Natural killer cell (primary cell): ENCODE measurements at regions not wholly inside any gene's neighbourhood (a gene's known extent, or its start where the extent isn't known, plus 50 kb on each side); places are given as distances from the start of the nearest gene placed in this dataset.

Experiments used
- ATAC-seq, 3 donors: fragments of 150-1000 bp in 2 of 3; fragments of 200-7000 bp in 1 of 3; cut with Tn5 transposase; 1 replicate in 1 of 3; 2 replicates in 2 of 3; pipeline ENCODE4 v1.10.0; 2021; ENCODE audit warnings: mild to moderate bottlenecking in 2 of 3, moderate library complexity in 2 of 3
- DNase-seq, 2 donors: peaks; one replicate each; pipeline versions ENCODE4 v3.0.0 to v3.0.0-alpha.2; 2013 to 2021; ENCODE audit warnings: mixed read lengths in 1 of 2
- H3K27ac ChIP-seq: one replicate; pipeline ENCODE4 v1.5.1; 2013; ENCODE audit warnings: mild to moderate bottlenecking, low read length
- H3K27me3 ChIP-seq: one replicate; pipeline ENCODE4 v1.6.1; 2013; ENCODE audit warnings: low read length; ENCODE audit not compliant: control insufficient read depth, insufficient read depth
- H3K36me3 ChIP-seq: one replicate; pipeline ENCODE4 v1.6.1; 2013; ENCODE audit warnings: low read length; ENCODE audit not compliant: control insufficient read depth, insufficient read depth
- H3K4me1 ChIP-seq: one replicate; pipeline ENCODE4 v1.6.1; 2013; ENCODE audit warnings: low read length; ENCODE audit not compliant: control insufficient read depth, insufficient read depth
- H3K4me3 ChIP-seq: one replicate; pipeline ENCODE4 v1.5.1; 2013; ENCODE audit warnings: low read length
- H3K9me3 ChIP-seq: one replicate; pipeline ENCODE4 v1.6.1; 2013; ENCODE audit warnings: low read length; ENCODE audit not compliant: control insufficient read depth, insufficient read depth
- H3K27ac Mint-ChIP-seq, 2 donors: one replicate each; pipeline ENCODE4 v1.8.0; 2022; ENCODE audit warnings: mild to moderate bottlenecking in 2 of 2, mixed read lengths in 2 of 2, moderate library complexity in 1 of 2
- H3K27me3 Mint-ChIP-seq, 2 donors: one replicate each; pipeline ENCODE4 v1.8.0; 2022; ENCODE audit warnings: low read depth in 2 of 2, mixed read lengths in 2 of 2
- H3K36me3 Mint-ChIP-seq: one replicate; pipeline ENCODE4 v1.8.0; 2022; ENCODE audit warnings: mixed read lengths
- H3K4me1 Mint-ChIP-seq, 2 donors: one replicate each; pipeline ENCODE4 v1.8.0; 2022; ENCODE audit warnings: mixed read lengths in 2 of 2
- H3K4me3 Mint-ChIP-seq: one replicate; pipeline ENCODE4 v1.8.0; 2022; ENCODE audit warnings: mild to moderate bottlenecking, moderate library complexity, mixed read lengths
- H3K9me3 Mint-ChIP-seq, 2 donors: one replicate each; pipeline ENCODE4 v1.8.0; 2022; ENCODE audit warnings: mixed read lengths in 2 of 2
- WGBS: methylation state at CpG from one replicate; pipeline ENCODE4 v1.1.7; 2013; ENCODE audit warnings: missing lambda C conversion rate; ENCODE audit not compliant: insufficient coverage; 5-methylcytosine and 5-hydroxymethylcytosine counted together
- intact Hi-C: fragments of 100-400 bp; cut with micrococcal nuclease; formaldehyde crosslinking; loops from one replicate; pipeline ENCODE4 v1.14.2; 2022
- TF ChIP-seq, protein P1 (sequence below): fragments of 200-600 bp; IDR thresholded peaks from one replicate; pipeline ENCODE4 v1.8.0; 2022; ENCODE audit warnings: antibody characterized with exemption

DNA sequence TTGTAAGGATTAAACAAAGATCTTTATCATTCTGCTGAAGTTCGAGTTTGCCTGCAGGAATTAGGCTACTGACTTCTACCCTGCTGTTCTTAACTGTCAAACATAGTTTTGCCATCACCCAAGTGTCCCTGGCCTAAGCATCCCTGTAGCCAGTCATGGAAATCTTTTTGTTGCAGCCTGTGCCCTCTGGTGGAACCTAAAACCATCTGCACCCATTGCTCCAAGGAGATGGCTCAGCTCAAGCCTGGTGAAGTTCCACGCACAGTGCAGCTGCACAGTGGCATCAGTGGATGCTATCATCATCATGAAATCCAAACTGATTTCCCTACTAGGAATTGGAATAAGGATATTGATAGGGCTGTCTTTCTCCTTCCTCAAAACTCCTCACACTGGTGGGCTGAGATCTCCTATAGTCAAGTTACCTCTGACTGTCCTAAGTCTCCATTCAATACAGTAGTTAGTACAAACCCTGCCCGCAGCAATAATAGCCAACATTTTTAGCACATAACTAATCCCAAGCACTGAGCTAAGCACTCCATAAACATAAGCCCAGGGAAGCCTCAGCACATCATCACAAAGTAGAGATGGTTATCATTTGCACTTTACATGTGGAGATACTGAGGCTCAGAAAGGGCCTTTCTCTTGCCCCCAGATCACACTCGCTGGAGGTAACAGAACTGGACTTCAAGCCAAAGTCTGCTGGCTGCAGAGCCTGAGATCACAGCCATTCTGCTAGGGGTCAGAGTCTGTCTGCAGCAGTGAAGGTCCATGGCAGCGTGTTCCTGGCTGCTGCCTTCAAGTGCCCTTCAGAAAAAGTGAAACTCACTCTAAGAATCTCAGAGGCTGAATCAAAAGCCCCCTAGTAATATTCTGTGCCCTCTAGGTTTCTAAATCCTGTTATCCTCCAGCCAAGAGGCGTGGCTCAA, 77.2 kb upstream of the MC3R start:
- no peak overlapping the region for H3K4me3 ChIP-seq
- no peaks in the 10 kb centered on the region for H3K9me3 ChIP-seq
- H3K36me3 Mint-ChIP-seq, result no peaks in the 10 kb centered on the region
- no peaks in the 10 kb centered on the region for H3K9me3 Mint-ChIP-seq
- no peaks in the 10 kb centered on the region for H3K4me1 ChIP-seq
- DNase-seq, result no peak
- ATAC-seq, result no peak
- no peaks in the 10 kb centered on the region for H3K4me1 Mint-ChIP-seq
- TF ChIP-seq, protein P1, sequence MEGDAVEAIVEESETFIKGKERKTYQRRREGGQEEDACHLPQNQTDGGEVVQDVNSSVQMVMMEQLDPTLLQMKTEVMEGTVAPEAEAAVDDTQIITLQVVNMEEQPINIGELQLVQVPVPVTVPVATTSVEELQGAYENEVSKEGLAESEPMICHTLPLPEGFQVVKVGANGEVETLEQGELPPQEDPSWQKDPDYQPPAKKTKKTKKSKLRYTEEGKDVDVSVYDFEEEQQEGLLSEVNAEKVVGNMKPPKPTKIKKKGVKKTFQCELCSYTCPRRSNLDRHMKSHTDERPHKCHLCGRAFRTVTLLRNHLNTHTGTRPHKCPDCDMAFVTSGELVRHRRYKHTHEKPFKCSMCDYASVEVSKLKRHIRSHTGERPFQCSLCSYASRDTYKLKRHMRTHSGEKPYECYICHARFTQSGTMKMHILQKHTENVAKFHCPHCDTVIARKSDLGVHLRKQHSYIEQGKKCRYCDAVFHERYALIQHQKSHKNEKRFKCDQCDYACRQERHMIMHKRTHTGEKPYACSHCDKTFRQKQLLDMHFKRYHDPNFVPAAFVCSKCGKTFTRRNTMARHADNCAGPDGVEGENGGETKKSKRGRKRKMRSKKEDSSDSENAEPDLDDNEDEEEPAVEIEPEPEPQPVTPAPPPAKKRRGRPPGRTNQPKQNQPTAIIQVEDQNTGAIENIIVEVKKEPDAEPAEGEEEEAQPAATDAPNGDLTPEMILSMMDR, result no peak
- no peaks in the 10 kb centered on the region for H3K36me3 ChIP-seq
- intact Hi-C loops, result no loop called here
- H3K4me3 Mint-ChIP-seq, result no peak overlapping the region
- H3K27ac ChIP-seq, result no peak overlapping the region
- no peaks in the 10 kb centered on the region for H3K27me3 ChIP-seq
- 68% methylated on average over 6 of the region's 6 CpGs for WGBS
- H3K27ac Mint-ChIP-seq, result no peak overlapping the region
- no peaks in the 10 kb centered on the region for H3K27me3 Mint-ChIP-seq

DNA sequence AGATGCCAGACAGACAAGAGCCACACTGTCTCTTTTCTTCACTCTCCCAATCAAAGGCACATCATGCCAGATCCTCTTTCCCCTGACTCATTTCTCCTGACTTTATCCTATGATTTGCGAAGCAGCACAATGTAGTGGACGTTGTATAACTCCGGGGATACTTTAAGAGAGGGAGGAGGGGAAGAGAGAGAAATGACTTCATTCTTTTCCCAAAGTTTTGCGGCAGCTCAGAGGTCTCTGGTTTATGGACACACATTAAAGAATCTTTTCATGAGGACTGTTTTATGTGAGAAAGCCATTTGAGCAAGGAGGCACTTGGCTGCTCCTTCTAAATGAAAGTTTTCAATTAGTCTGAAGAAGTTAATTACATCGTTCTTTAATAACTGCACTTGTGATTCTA, 75.1 kb upstream of the MC3R start:
- H3K4me3 ChIP-seq, result no peak overlapping the region
- WGBS, result 91% methylated on average over 3 of the region's 5 CpGs
- no peaks in the 10 kb centered on the region for H3K9me3 Mint-ChIP-seq
- no peaks in the 10 kb centered on the region for H3K36me3 ChIP-seq
- TF ChIP-seq, protein P1, result no peak
- H3K4me3 Mint-ChIP-seq, result no peak overlapping the region
- intact Hi-C loops, result no loop called here
- no peak overlapping the region for H3K27ac ChIP-seq
- H3K27me3 ChIP-seq, result no peaks in the 10 kb centered on the region
- H3K4me1 Mint-ChIP-seq, result no peaks in the 10 kb centered on the region
- no peaks in the 10 kb centered on the region for H3K4me1 ChIP-seq
- no peaks in the 10 kb centered on the region for H3K36me3 Mint-ChIP-seq
- no peak overlapping the region for H3K27ac Mint-ChIP-seq
- no peak for DNase-seq
- ATAC-seq, result no peak
- H3K9me3 ChIP-seq, result peaks cover 2% of the 10 kb centered on the region
- H3K27me3 Mint-ChIP-seq, result peaks cover 0 to 9% of the 10 kb centered on the region in 2 donors

DNA sequence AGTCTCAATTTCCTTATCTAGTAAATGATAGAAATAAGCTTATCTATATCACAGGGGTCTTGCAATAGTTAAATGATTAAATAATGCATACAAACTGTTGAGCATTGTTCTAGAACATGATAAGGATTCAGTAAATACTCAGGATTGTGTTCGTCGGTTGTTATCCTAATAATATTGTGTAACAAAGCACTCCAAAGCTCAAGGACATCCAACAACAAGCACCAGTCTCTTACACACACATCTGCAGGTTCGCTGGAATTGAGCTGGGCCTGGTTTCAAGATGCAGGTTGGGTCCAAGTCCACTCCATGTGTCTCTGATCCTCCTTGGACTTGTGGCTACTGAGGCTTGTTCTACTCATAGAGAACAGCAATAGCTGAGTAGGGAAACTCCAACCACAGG, 74.1 kb upstream of the MC3R start:
- Histone ChIP-seq H3K27ac (no peak overlapping the region), H3K9me3 (peaks cover 3% of the 10 kb centered on the region), H3K4me3 (no peak overlapping the region), H3K4me1 (no peaks in the 10 kb centered on the region), H3K36me3 (no peaks in the 10 kb centered on the region), H3K27me3 (no peaks in the 10 kb centered on the region)
- TF ChIP-seq, protein P1, result no peak
- Mint-ChIP-seq H3K9me3 (no peaks in the 10 kb centered on the region), H3K27ac (no peak overlapping the region), H3K27me3 (peaks cover 0 to 9% of the 10 kb centered on the region in 2 donors), H3K4me1 (no peaks in the 10 kb centered on the region), H3K4me3 (no peak overlapping the region), H3K36me3 (no peaks in the 10 kb centered on the region)
- intact Hi-C loops, result no loop called here
- 85% methylated on average over 3 of the region's 3 CpGs for WGBS
- no peak for ATAC-seq
- DNase-seq, result no peak

DNA sequence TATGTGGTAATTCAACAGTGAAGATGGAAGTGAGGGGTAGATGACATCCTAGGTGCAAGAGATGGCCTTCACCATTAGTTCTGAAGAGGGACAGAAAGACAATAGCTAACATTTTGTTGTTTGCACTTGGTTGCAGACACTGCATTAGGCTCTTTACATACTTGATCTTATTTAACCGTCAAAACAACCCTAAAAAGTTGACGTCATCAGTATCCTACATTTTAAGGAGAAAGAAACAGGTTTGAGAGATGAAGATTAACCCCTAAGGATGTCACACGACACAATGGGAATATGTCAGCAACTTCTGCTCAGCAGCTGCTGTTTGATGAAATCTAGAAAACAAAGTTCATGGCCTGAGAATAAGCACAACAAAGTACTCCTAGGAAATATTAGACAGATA, 72.6 kb upstream of the MC3R start:
- Mint-ChIP-seq H3K4me1 (no peaks in the 10 kb centered on the region), H3K9me3 (no peaks in the 10 kb centered on the region), H3K4me3 (no peak overlapping the region), H3K27me3 (peaks cover 0 to 9% of the 10 kb centered on the region in 2 donors), H3K27ac (no peak overlapping the region), H3K36me3 (no peaks in the 10 kb centered on the region)
- Histone ChIP-seq H3K4me1 (no peaks in the 10 kb centered on the region), H3K4me3 (no peak overlapping the region), H3K9me3 (peaks cover 3% of the 10 kb centered on the region), H3K36me3 (no peaks in the 10 kb centered on the region), H3K27me3 (no peaks in the 10 kb centered on the region), H3K27ac (no peak overlapping the region)
- intact Hi-C loops, result no loop called here
- TF ChIP-seq, protein P1, result no peak
- DNase-seq (no peak), ATAC-seq (no peak)
- WGBS, result 92% methylated on average over 3 of the region's 3 CpGs
